HG02798 (cell line): ENCODE measurements at regions not wholly inside any gene's neighbourhood (a gene's known extent, or its start where the extent isn't known, plus 50 kb on each side); places are given as distances from the start of the nearest gene placed in this dataset.
"Not testable (repeated sequence)": the region's sequence is repeated elsewhere in the genome, so short reads cannot be mapped to it uniquely, and the experiment has no call there.

Source experiments
- ATAC-seq: cut with Tn5 transposase; IDR thresholded peaks from one replicate; pipeline ENCODE4 v1.9.1; 2021; ENCODE audit warnings: mild to moderate bottlenecking; ENCODE audit not compliant: unreplicated experiment, poor library complexity

DNA sequence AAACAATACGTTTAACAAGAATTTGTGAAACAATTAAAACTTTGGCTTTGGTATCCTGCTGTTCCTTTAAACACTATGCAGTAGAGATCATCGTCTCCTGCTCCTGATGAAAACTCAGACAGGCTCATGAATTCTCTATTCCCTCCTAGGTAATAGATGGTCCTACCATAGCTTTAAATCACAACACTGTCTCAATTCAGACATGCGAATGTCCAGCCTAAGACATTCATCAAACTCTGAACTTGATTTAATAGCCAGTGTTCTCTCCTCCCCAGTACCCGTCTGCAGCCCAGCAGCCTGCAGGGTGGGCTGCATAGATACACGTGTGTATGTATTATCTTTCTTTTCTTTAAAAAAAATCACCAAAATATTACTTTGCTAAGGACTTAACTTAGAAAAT is 232.8 kb downstream of the TTLL2 start:
- ATAC-seq = no peak

DNA sequence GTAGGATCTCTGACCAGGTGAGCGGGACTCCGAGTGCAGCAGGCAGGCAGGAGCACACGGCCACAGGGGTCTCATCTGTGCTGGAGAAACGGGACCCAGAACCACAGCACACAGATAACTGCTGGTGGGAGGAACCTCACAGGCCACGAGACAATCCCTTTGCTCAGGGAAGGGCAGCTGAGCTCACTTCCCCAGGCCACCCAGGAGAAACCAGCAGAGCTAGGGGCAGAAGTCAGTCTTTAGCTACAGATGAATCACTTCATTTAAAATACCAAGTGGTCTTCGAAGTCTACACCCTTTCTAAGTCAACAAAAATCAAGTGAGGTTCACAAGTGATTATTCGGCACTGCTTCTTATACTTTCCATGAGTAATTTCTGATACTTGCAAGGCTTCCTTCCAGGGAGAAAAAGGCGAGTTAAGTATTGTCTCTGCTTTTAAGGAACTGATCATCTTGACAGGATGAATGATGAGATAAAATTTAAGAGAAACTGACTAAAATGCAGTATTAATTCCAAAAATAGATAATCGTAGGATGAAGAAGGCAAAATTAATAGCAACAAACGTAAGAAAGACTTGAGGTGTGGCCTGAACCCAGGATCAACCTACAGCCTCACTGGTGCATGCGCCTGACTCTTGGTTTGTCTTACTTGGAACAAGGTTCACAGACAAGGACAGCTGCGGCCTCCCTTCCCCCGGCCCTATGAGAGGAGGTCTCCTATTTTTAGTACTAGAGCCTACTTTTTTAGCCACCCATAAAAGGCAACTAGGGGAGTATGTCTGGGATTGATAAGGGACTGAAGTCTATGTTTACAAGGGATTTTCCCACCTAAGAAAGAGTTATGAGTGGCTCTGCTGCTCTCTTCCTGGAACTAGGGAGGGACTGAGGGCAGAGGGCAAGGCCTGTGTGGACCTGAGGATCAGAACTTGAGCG is 233.6 kb downstream of the TTLL2 start:
- ATAC-seq = no peak

DNA sequence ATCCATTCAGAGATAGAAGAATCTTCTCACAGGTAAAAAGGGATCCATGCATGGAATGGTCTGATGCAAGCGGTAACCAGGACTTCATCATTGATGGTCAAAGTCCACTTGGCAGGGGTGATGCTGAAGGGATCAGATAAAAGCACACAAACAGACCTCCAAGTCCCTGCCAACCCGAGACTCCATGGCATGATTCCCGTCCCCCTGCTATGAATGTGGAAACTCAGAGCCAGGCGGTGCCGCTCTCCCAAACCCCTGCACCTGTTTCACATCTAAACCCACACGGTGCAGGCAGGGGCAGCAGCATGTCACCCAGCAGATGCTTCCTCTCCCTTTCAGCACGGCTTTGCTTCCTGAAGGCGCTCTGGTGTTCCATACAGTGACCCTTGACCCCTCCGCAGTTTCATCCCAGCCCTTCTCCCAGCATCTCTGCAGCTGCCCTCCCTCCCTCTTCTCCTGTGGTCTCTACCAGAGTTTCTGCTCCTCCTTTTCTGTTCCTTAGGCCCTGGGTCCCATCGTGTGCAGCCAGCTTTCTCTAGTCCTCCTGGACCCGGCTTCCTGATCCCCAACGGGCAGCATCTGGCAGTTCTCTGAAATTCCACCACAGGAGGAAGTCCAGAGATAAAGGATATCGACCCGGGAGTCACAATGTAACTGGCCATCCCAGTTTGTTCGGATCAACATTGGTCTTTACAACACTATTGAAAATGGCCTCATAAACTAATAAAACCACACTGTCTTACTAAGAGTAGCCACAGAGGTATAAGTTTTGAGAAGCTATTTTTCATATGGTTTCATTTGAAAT is 235.0 kb downstream of the TTLL2 start:
- ATAC-seq = no peak

- no peak for ATAC-seq
These were observed 236.0 kb downstream of the TTLL2 start for GRCh38 chr6:167560673-167561569.

GRCh38 chr6:167562862-167563261 is 238.0 kb downstream of the TTLL2 start:
- ATAC-seq = not testable (repeated sequence)

- no peak for ATAC-seq
These were observed 239.7 kb downstream of the TTLL2 start for GRCh38 chr6:167564416-167565250.

- ATAC-seq = no peak
These were observed 240.5 kb downstream of the TTLL2 start for GRCh38 chr6:167565388-167565787.

DNA sequence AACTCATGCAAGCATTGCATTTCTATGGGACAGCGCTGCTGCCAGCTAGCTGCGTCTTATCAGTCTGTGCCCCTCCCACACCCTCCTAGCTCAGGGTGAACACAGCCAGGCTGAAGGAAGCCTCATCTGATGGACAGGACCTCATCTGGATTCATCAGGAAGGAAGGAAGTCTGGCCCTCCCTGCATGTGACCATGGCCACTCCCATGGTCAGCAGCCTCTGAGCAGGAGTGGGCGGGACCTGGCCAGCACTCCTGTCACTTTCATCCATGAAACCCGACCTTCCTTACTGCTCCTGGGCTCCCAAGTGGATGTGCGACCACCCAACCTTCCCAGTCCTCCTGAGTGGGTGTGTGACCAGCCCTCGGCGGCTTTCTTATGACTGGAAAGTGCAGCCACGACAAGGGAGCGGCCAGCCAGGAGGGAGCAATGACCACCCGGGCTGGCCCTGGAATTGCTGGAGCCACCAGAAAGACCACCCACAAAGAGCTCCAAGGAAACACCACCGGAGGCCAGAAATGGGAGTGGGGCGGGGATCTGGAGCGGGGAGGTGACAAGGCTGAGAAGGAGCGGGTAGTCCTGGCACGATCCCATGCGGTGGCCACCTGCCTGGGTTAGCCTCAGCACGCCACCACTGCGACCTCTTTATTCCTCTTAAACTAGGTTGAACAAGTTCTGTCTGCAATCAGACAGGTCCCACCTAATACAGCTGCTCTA is 241.2 kb downstream of the TTLL2 start:
- no peak for ATAC-seq

- ATAC-seq = no peak
These were observed 241.8 kb downstream of the TTLL2 start for GRCh38 chr6:167566711-167567141.

DNA sequence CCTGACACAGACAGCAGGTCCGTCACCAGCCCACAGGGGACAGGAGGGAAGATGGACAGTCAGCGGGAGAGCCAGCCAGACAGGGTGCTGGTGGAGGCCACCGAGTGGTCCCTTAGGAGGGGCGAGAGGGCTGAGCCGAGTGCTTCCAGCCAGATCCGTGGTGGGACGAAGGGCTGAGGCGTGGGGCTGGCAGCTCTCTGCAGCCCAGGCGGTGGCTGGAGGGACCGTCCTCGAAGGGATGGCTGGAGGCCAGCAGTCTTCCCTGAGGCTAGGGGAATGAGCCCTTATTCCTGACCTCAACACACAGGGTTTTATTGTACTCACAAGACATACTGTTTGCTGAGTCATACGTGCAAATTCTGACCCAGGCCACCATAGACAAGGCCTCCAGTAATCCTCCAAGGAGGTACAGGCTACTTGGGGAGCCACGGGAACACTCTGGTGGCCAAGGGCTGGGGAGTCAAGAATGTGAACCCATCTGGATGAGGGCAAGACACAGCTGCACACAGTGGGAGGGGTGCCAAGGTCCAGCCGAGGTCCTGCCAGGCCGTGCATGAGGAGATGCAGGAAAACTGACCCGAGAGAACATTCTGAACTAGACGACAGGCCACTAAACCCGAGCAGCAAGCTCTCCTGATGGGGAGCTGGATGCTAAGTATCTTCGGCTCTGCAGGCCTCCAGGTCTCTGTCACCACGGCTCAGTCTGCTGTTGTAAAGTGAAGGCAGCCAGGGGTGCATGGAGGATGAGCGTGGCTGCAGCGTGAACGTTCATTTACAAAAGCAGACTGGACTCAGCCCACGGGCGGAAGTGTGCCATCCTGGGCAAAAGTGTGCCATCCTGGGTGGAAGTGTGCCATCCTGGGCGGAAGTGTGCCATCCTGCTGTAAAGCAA is 242.5 kb downstream of the TTLL2 start:
- ATAC-seq = no peak

- ATAC-seq = no peak
These were observed 243.6 kb downstream of the TTLL2 start for GRCh38 chr6:167568407-167569024.

- ATAC-seq = no peak
These were observed 244.3 kb downstream of the TTLL2 start for GRCh38 chr6:167569041-167569805.

DNA sequence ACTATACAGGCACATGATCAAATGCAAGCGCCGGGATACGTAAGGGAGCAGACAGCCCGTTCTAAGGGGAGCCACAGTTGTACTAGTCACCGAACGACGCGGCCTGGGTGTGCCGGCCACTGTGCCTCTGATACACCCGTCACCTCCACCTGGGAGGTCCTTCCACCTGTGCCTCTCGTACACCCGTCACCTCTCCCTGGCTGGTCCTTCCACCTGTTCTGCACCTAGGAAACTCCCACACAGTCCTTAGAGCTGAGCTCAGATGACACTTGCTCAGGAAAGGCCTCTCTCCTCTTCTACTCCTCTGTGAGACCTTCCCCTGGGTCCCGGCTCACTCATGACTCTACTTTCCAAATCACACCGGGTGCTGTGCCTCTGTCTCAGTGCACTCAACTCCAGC is 245.0 kb downstream of the TTLL2 start:
- no peak for ATAC-seq

GRCh38 chr6:167570460-167571400 is 245.8 kb downstream of the TTLL2 start:
- no peak for ATAC-seq

GRCh38 chr6:167571550-167571949 is 246.7 kb downstream of the TTLL2 start:
- ATAC-seq = no peak

GRCh38 chr6:167572106-167572505 is 247.2 kb downstream of the TTLL2 start:
- ATAC-seq = no peak
